ENCODE measurements at regions not wholly inside any gene's neighbourhood (a gene's known extent, or its start where the extent isn't known, plus 50 kb on each side); places are given as distances from the start of the nearest gene placed in this dataset.
A peak's percentile ranks its signal among the peaks of the same experiment; 100 is the strongest.
"Not testable (repeated sequence)": the region's sequence is repeated elsewhere in the genome, so short reads cannot be mapped to it uniquely, and the experiment has no call there.

- peak; percentile 31 for TF ChIP-seq CTCF (IDR thresholded peaks at IDR 0.05; ENCODE audit: insufficient read depth, low read depth, low read length, missing control alignments)
- H3K4me3 ChIP-seq (ENCODE audit: low read depth, low read length): no peak overlapping the region
- peak; percentile 9 for DNase-seq (ENCODE audit: low read depth)
Measured at GRCh38 chr16:86252596-86252995, 257.7 kb upstream of the FOXF1 start.

GRCh38 chr16:86255966-86256365 is 254.4 kb upstream of the FOXF1 start:
- no peak for DNase-seq (ENCODE audit: low read depth)
- H3K4me3 ChIP-seq (ENCODE audit: low read depth, low read length): no peak overlapping the region
- TF ChIP-seq CTCF (IDR thresholded peaks at IDR 0.05; ENCODE audit: insufficient read depth, low read depth, low read length, missing control alignments): no peak

DNA sequence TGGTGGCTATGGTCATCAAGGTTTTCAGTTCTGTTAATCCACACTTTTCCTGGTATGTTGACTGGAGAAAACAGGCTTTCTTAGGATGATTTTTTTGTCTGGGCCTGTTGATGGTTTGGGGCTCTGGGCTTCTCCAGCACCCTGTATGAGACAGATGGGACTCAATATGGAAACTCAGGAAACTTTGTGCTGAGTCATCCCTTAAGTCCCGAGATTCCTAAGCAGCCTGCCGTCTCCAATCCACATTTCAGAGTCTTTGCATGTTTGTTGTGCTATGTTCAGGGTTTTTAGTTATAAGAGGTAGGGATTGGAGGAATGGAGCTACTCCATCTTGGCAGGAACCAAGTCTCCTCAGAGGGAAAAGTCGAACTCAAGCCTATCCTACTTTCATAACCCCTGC is 253.3 kb upstream of the FOXF1 start:
- no peak overlapping the region for H3K4me3 ChIP-seq (ENCODE audit: low read depth, low read length)
- TF ChIP-seq CTCF (IDR thresholded peaks at IDR 0.05; ENCODE audit: insufficient read depth, low read depth, low read length, missing control alignments): no peak
- DNase-seq (ENCODE audit: low read depth): no peak

DNA sequence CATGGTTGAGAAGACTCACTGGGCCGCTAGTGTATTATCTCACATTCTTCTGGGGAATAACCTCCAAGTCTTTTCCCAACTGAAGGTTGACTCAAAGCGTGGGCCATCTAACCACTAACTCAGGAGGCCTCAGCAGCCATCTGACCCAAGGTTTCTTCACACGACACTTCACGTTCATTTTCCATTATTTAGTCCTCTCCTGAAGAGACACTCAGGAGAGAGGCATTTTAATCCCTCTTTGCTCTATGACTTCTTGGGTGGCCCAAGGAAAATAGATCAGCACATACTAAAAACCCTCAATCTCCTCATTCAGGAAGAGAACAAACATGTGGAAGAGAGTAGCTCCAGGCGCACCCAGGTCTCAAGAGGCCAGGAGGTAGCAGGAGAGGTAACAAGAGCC is 252.8 kb upstream of the FOXF1 start:
- no peak for DNase-seq (ENCODE audit: low read depth)
- no peak overlapping the region for H3K4me3 ChIP-seq (ENCODE audit: low read depth, low read length)
- TF ChIP-seq CTCF (IDR thresholded peaks at IDR 0.05; ENCODE audit: insufficient read depth, low read depth, low read length, missing control alignments): no peak

GRCh38 chr16:86258713-86259112 is 251.6 kb upstream of the FOXF1 start:
- TF ChIP-seq CTCF (IDR thresholded peaks at IDR 0.05; ENCODE audit: insufficient read depth, low read depth, low read length, missing control alignments): no peak
- no peak for DNase-seq (ENCODE audit: low read depth)
- no peak overlapping the region for H3K4me3 ChIP-seq (ENCODE audit: low read depth, low read length)

GRCh38 chr16:86259499-86259898 is 250.8 kb upstream of the FOXF1 start:
- H3K4me3 ChIP-seq (ENCODE audit: low read depth, low read length): no peak overlapping the region
- DNase-seq (ENCODE audit: low read depth): no peak
- TF ChIP-seq CTCF (IDR thresholded peaks at IDR 0.05; ENCODE audit: insufficient read depth, low read depth, low read length, missing control alignments): no peak

DNA sequence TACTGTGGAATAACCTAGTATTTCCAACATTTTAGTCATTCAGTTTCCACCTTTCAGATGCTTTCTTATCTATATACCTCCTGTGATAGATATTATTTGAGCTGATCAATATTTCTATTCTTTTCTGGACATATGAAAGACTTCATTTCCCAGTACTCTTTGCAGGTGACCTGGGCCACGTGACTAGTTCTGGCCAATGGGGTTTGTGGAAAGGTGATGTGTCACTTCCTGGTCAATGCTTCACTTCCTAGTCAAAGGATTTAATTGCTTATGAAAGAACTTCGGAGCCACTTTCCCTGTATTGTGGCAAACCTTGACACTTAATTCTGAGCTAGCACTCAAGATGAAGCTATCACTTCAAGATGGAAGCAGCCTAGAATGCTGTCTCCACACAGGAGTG is 248.9 kb upstream of the FOXF1 start:
- H3K4me3 ChIP-seq (ENCODE audit: low read depth, low read length): no peak overlapping the region
- no peak for TF ChIP-seq CTCF (IDR thresholded peaks at IDR 0.05; ENCODE audit: insufficient read depth, low read depth, low read length, missing control alignments)
- DNase-seq (ENCODE audit: low read depth): peak; percentile 45

DNA sequence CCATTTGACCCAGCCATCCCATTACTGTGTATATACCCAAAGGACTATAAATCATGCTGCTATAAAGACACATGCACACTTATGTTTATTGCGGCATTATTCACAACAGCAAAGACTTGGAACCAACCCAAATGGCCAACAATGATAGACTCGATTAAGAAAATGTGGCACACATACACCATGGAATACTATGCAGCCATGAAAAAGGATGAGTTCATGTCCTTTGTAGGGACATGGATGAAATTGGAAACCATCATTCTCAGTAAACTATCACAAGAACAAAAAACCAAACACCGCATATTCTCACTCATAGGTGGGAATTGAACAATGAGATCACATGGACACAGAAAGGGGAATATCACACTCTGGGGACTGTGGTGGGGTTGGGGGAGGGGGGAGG is 242.7 kb upstream of the FOXF1 start:
- not testable (repeated sequence) for DNase-seq (ENCODE audit: low read depth); H3K4me3 ChIP-seq (ENCODE audit: low read depth, low read length)
